ENCODE measurements at regions not wholly inside any gene's neighbourhood (a gene's known extent, or its start where the extent isn't known, plus 50 kb on each side); places are given as distances from the start of the nearest gene placed in this dataset.
"Not testable (repeated sequence)": the region's sequence is repeated elsewhere in the genome, so short reads cannot be mapped to it uniquely, and the experiment has no call there.

- not testable (repeated sequence) for DNase-seq (ENCODE audit: low spot score)
Measured at GRCh38 chr17:16843511-16843910, 128.4 kb downstream of the TNFRSF13B start.

- DNase-seq (ENCODE audit: low spot score): not testable (repeated sequence)
Measured at GRCh38 chr17:16842346-16842745, 129.6 kb downstream of the TNFRSF13B start.

GRCh38 chr17:16841896-16842295 lies 130.0 kb downstream of the TNFRSF13B start:
- not testable (repeated sequence) for DNase-seq (ENCODE audit: low spot score)

- DNase-seq (ENCODE audit: low spot score): not testable (repeated sequence)
Measured at GRCh38 chr17:16840219-16840618, 131.7 kb downstream of the TNFRSF13B start.

- DNase-seq (ENCODE audit: low spot score): not testable (repeated sequence)
Measured at GRCh38 chr17:16839242-16840175, 132.4 kb downstream of the TNFRSF13B start.

GRCh38 chr17:16838795-16839194 lies 133.1 kb downstream of the TNFRSF13B start:
- DNase-seq (ENCODE audit: low spot score): not testable (repeated sequence)

GRCh38 chr17:16838287-16838686 lies 133.6 kb downstream of the TNFRSF13B start:
- not testable (repeated sequence) for DNase-seq (ENCODE audit: low spot score)

GRCh38 chr17:16837468-16838266 lies 134.3 kb downstream of the TNFRSF13B start:
- DNase-seq (ENCODE audit: low spot score): not testable (repeated sequence)

- DNase-seq (ENCODE audit: low spot score): not testable (repeated sequence)
Measured at GRCh38 chr17:16836315-16836915, 135.5 kb downstream of the TNFRSF13B start.

- DNase-seq (ENCODE audit: low spot score): not testable (repeated sequence)
Measured at GRCh38 chr17:16833517-16833916, 138.4 kb downstream of the TNFRSF13B start.

GRCh38 chr17:16832853-16833252 lies 139.1 kb downstream of the TNFRSF13B start:
- DNase-seq (ENCODE audit: low spot score): not testable (repeated sequence)

GRCh38 chr17:16832206-16832605 lies 139.7 kb downstream of the TNFRSF13B start:
- not testable (repeated sequence) for DNase-seq (ENCODE audit: low spot score)

- DNase-seq (ENCODE audit: low spot score): not testable (repeated sequence)
Measured at GRCh38 chr17:16830770-16831169, 140.7 kb downstream of the CCDC144A start.

- not testable (repeated sequence) for DNase-seq (ENCODE audit: low spot score)
Measured at GRCh38 chr17:16830219-16830618, 140.2 kb downstream of the CCDC144A start.

Measured in H4 (cell line).